Fibroblast of mammary gland (primary cell): ENCODE measurements at regions not wholly inside any gene's neighbourhood (a gene's known extent, or its start where the extent isn't known, plus 50 kb on each side); places are given as distances from the start of the nearest gene placed in this dataset.

Experiments
- DNase-seq: peaks from one replicate; pipeline ENCODE4 v3.0.0-alpha.2; 2010; ENCODE audit warnings: low read depth
- H3K4me3 ChIP-seq: 2 replicates; pipeline ENCODE4 v1.5.1; 2011; ENCODE audit warnings: low read depth, mild to moderate bottlenecking, low read length, moderate library complexity; ENCODE audit not compliant: control insufficient read depth
- CTCF ChIP-seq: conservative IDR thresholded peaks from 2 replicates; pipeline ENCODE4 v1.5.1; 2011; ENCODE audit warnings: low read depth, low read length, inconsistent platforms; ENCODE audit not compliant: control insufficient read depth, insufficient read depth

- no peak for DNase-seq
- H3K4me3 ChIP-seq: no peak overlapping the region
- no peak for TF ChIP-seq CTCF
These were observed 423.8 kb upstream of the SULF2 start for GRCh38 chr20:48209102-48209501.

GRCh38 chr20:48208176-48208575 is 422.9 kb upstream of the SULF2 start:
- TF ChIP-seq CTCF: no peak
- no peak overlapping the region for H3K4me3 ChIP-seq

GRCh38 chr20:48207505-48207904 is 422.2 kb upstream of the SULF2 start:
- TF ChIP-seq CTCF: no peak
- H3K4me3 ChIP-seq: no peak overlapping the region
- DNase-seq: no peak

More at GRCh38 chr20:48208176-48208575, 422.9 kb upstream of the SULF2 start:
- no peak for DNase-seq

GRCh38 chr20:48205786-48206185 is 420.5 kb upstream of the SULF2 start:
- DNase-seq: no peak
- H3K4me3 ChIP-seq: no peak overlapping the region
- no peak for TF ChIP-seq CTCF

GRCh38 chr20:48205281-48205782 is 420.1 kb upstream of the SULF2 start:
- DNase-seq: no peak
- no peak for TF ChIP-seq CTCF
- H3K4me3 ChIP-seq: no peak overlapping the region

GRCh38 chr20:48204499-48204898 is 419.2 kb upstream of the SULF2 start:
- no peak for TF ChIP-seq CTCF
- no peak overlapping the region for H3K4me3 ChIP-seq
- no peak for DNase-seq

GRCh38 chr20:48203252-48203651 is 418.0 kb upstream of the SULF2 start:
- no peak for DNase-seq
- TF ChIP-seq CTCF: no peak
- H3K4me3 ChIP-seq: no peak overlapping the region
